ENCODE measurements at regions not wholly inside any gene's neighbourhood (a gene's known extent, or its start where the extent isn't known, plus 50 kb on each side); places are given as distances from the start of the nearest gene placed in this dataset.

DNA sequence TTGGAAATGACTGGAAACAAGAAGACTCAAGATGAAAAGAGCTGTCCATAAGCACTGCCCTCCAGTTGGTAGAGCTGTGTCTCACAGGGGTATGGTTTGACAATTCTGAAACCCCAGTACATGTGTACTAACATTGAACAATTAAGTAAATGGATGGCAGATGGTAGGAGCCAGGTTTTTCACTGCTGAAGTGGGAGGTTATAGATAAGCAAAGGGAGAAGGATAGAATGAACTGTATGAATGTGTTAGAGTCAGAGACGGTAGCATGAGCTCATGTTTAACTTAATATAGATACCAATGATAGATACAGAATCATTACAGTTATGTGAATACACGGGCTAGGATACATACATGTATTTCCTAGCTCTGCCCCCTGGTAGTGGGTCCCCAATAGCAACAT lies 95.0 kb upstream of the SIRPA start:
- no peak overlapping the region; the same call in 2 of the 3 replicates for H2BK15ac ChIP-seq (ENCODE audit: low read depth, low read length)
- no peak overlapping the region for H3K23ac ChIP-seq (ENCODE audit: low read depth, low read length)
- no peak overlapping the region for H4K5ac ChIP-seq (ENCODE audit: low read depth, low read length)
- no peak overlapping the region for H2BK20ac ChIP-seq (ENCODE audit: low read depth, low read length)
- H3K4ac ChIP-seq (ENCODE audit: low read depth, low read length): no peak overlapping the region
- no peak overlapping the region for H3K9ac ChIP-seq (ENCODE audit: low read depth, low read length)
- H3K14ac ChIP-seq (replicated peaks; ENCODE audit: low read depth, low read length): no peak overlapping the region
- no peaks in the 10 kb centered on the region for H3K9me1 ChIP-seq (ENCODE audit: insufficient read depth, low read length)
- H2AK9ac ChIP-seq (replicated peaks; ENCODE audit: low read depth, low read length, poor library complexity): no peak overlapping the region
- no peak overlapping the region for H3K56ac ChIP-seq (ENCODE audit: extremely low read depth, insufficient read depth, low read length)
- H3K4me1 ChIP-seq (ENCODE audit: control insufficient read depth, insufficient read depth, low read length): peaks cover 4% of the 10 kb centered on the region
- DNase-seq: no peak
- peaks cover 2% of the 10 kb centered on the region; the same call in 1 of the 2 replicates for H3K27me3 ChIP-seq (ENCODE audit: control insufficient read depth, insufficient read depth, low read length)
- no peak overlapping the region for H2BK120ac ChIP-seq (ENCODE audit: low read depth, low read length)
- no peak overlapping the region for H2BK5ac ChIP-seq (ENCODE audit: low read depth, low read length, poor library complexity, severe bottlenecking)
- H3K79me1 ChIP-seq (ENCODE audit: low read depth in 1 of 2, low read length in 2 of 2): no peaks in the 10 kb centered on the region
- ChIA-PET CTCF (interaction anchor here (0.8 to 1.2 kb wide), 4 partner anchors 9 to 291 kb away, joined by 3 to 4 read pairs (median 3); no protein-coding TSS in a partner anchor), POLR2A (ENCODE audit: unreplicated experiment) (no interaction called here)
- no peak overlapping the region for H3K27ac ChIP-seq (ENCODE audit: insufficient read depth, low read length)
- no peaks in the 10 kb centered on the region for H3K9me3 ChIP-seq (ENCODE audit: control insufficient read depth, insufficient read depth, low read length)
- no peak overlapping the region for H4K91ac ChIP-seq (ENCODE audit: insufficient read depth, low read depth, low read length)
- dilution Hi-C loops (cut with HindIII; ENCODE audit: low sequenced_read_pairs, unreplicated experiment) (no loop called here), intact Hi-C loops (cut with micrococcal nuclease) (loop anchor here (1.0 kb wide), 1 partner anchor 36 kb away; no protein-coding TSS in a partner anchor), in situ Hi-C loops (cut with MboI; ENCODE audit: low sequenced_read_pairs) (loop anchor here (5.0 kb wide), 1 partner anchor 102 kb away; no protein-coding TSS in a partner anchor)
- H4K20me1 ChIP-seq (ENCODE audit: insufficient read depth, low read length): no peaks in the 10 kb centered on the region
- H2AK5ac ChIP-seq (ENCODE audit: low read depth, low read length): no peak overlapping the region
- H3K36me3 ChIP-seq (ENCODE audit: control insufficient read depth, insufficient read depth, low read length): no peaks in the 10 kb centered on the region
- TF ChIP-seq, protein P1, sequence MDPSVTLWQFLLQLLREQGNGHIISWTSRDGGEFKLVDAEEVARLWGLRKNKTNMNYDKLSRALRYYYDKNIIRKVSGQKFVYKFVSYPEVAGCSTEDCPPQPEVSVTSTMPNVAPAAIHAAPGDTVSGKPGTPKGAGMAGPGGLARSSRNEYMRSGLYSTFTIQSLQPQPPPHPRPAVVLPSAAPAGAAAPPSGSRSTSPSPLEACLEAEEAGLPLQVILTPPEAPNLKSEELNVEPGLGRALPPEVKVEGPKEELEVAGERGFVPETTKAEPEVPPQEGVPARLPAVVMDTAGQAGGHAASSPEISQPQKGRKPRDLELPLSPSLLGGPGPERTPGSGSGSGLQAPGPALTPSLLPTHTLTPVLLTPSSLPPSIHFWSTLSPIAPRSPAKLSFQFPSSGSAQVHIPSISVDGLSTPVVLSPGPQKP (IDR thresholded peaks at IDR 0.05; ENCODE audit: borderline replicate concordance, low read depth, low read length): no peak
- TF ChIP-seq, protein P2, sequence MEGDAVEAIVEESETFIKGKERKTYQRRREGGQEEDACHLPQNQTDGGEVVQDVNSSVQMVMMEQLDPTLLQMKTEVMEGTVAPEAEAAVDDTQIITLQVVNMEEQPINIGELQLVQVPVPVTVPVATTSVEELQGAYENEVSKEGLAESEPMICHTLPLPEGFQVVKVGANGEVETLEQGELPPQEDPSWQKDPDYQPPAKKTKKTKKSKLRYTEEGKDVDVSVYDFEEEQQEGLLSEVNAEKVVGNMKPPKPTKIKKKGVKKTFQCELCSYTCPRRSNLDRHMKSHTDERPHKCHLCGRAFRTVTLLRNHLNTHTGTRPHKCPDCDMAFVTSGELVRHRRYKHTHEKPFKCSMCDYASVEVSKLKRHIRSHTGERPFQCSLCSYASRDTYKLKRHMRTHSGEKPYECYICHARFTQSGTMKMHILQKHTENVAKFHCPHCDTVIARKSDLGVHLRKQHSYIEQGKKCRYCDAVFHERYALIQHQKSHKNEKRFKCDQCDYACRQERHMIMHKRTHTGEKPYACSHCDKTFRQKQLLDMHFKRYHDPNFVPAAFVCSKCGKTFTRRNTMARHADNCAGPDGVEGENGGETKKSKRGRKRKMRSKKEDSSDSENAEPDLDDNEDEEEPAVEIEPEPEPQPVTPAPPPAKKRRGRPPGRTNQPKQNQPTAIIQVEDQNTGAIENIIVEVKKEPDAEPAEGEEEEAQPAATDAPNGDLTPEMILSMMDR (conservative IDR thresholded peaks at IDR 0.05; ENCODE audit: low read depth, low read length): no peak
- no peak for TF ChIP-seq NFE2L2 (IDR thresholded peaks at IDR 0.05; ENCODE audit: low read depth, low read length)
- TF ChIP-seq MAZ (IDR thresholded peaks at IDR 0.05; ENCODE audit: borderline replicate concordance, low read depth, low read length): no peak
- no peak for TF ChIP-seq CHD1 (IDR thresholded peaks at IDR 0.05; ENCODE audit: low read depth, low read length)
- no peak for TF ChIP-seq POLR2A (IDR thresholded peaks at IDR 0.05; ENCODE audit: low read depth, low read length)
- TF ChIP-seq, protein P3, sequence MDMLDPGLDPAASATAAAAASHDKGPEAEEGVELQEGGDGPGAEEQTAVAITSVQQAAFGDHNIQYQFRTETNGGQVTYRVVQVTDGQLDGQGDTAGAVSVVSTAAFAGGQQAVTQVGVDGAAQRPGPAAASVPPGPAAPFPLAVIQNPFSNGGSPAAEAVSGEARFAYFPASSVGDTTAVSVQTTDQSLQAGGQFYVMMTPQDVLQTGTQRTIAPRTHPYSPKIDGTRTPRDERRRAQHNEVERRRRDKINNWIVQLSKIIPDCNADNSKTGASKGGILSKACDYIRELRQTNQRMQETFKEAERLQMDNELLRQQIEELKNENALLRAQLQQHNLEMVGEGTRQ (IDR thresholded peaks at IDR 0.05; ENCODE audit: low read depth, low read length): no peak
- TF ChIP-seq RAD21 (IDR thresholded peaks at IDR 0.05; ENCODE audit: low read length): no peak
- no peak for TF ChIP-seq SMC3 (IDR thresholded peaks at IDR 0.05; ENCODE audit: low read depth, low read length)
- TF ChIP-seq BHLHE40 (IDR thresholded peaks at IDR 0.05; ENCODE audit: low read depth, low read length): no peak
- TF ChIP-seq RFX5 (IDR thresholded peaks at IDR 0.05; ENCODE audit: low read depth, low read length): no peak
- TF ChIP-seq FOS (IDR thresholded peaks at IDR 0.05; ENCODE audit: low read depth, low read length): no peak
- TF ChIP-seq MAFK (IDR thresholded peaks at IDR 0.05; ENCODE audit: low read depth, low read length): no peak
- TF ChIP-seq MXI1 (IDR thresholded peaks at IDR 0.05; ENCODE audit: borderline replicate concordance, low read depth, low read length): no peak
- TF ChIP-seq CEBPB (IDR thresholded peaks at IDR 0.05; ENCODE audit: low read depth, low read length): no peak
- H3K4me2 ChIP-seq (ENCODE audit: low read depth, low read length): no peak overlapping the region
- H2AFZ ChIP-seq (replicated peaks; ENCODE audit: low read length, poor library complexity): no peak overlapping the region
- H4K8ac ChIP-seq (ENCODE audit: low read depth in 2 of 2, low read length in 2 of 2): no peak overlapping the region
- ATAC-seq (ENCODE audit: low read depth): no peak
- H3K4me3 ChIP-seq (ENCODE audit: insufficient read depth, low read depth, low read length): no peak overlapping the region
- BruUV-seq (replicated peaks): no TSS peak
- H3K18ac ChIP-seq (ENCODE audit: low read depth, low read length): no peak overlapping the region
- no CpG with 5 or more reads among the region's 2 CpGs for WGBS, 2 experiments (ENCODE audit: extremely low coverage in 2 of 2, insufficient read length in 1 of 2)

Measured in IMR-90 (cell line).